ENCODE measurements at regions not wholly inside any gene's neighbourhood (a gene's known extent, or its start where the extent isn't known, plus 50 kb on each side); places are given as distances from the start of the nearest gene placed in this dataset.

- POLR2A ChIA-PET: no interaction called here
These were observed 191.9 kb upstream of the SPRY1 start for GRCh38 chr4:123204737-123205136.

GRCh38 chr4:123206016-123206415, 190.6 kb upstream of the SPRY1 start:
- no peak for TF ChIP-seq NFRKB (IDR thresholded peaks at IDR 0.05)
- TF ChIP-seq ELF4 (IDR thresholded peaks at IDR 0.05): no peak
- no peak for TF ChIP-seq L3MBTL2 (conservative IDR thresholded peaks at IDR 0.05)
- no peak for TF ChIP-seq LEF1 (IDR thresholded peaks at IDR 0.05; ENCODE audit: borderline replicate concordance)
- TF ChIP-seq TARDBP (IDR thresholded peaks at IDR 0.05): no peak
- TF ChIP-seq SP1 (IDR thresholded peaks at IDR 0.05): no peak
- TF ChIP-seq FOXA1 (IDR thresholded peaks at IDR 0.05): no peak
- TF ChIP-seq FOXK2 (IDR thresholded peaks at IDR 0.05): no peak
- TF ChIP-seq PKNOX1 (IDR thresholded peaks at IDR 0.05): no peak
- TF ChIP-seq ARNT (IDR thresholded peaks at IDR 0.05): no peak
- CTCF ChIA-PET: interaction anchor here (0.6 kb wide), 1 partner anchor 1053 kb away, joined by 3 read pairs; no protein-coding TSS in a partner anchor
- no peak for DNase-seq (ENCODE audit: extremely low spot score)
- POLR2A ChIA-PET: no interaction called here

More at GRCh38 chr4:123204737-123205136, 191.9 kb upstream of the SPRY1 start:
- TF ChIP-seq ELF4 (IDR thresholded peaks at IDR 0.05) (no peak), LEF1 (IDR thresholded peaks at IDR 0.05; ENCODE audit: borderline replicate concordance) (no peak), PKNOX1 (IDR thresholded peaks at IDR 0.05) (no peak)
- CTCF ChIA-PET: no interaction called here
- no peak for DNase-seq (ENCODE audit: extremely low spot score)

- TF ChIP-seq HDGF (IDR thresholded peaks at IDR 0.05; ENCODE audit: borderline replicate concordance) (no peak), BHLHE40 (IDR thresholded peaks at IDR 0.05; ENCODE audit: borderline replicate concordance) (no peak), FOXA1 (IDR thresholded peaks at IDR 0.05) (no peak), CTBP1 (IDR thresholded peaks at IDR 0.05; ENCODE audit: borderline replicate concordance) (no peak), FOXK2 (IDR thresholded peaks at IDR 0.05) (no peak), ARNT (IDR thresholded peaks at IDR 0.05) (no peak), LEF1 (IDR thresholded peaks at IDR 0.05; ENCODE audit: borderline replicate concordance) (no peak)
- ChIA-PET CTCF (no interaction called here), POLR2A (no interaction called here)
- no peak for DNase-seq (ENCODE audit: extremely low spot score)
These were observed 187.2 kb upstream of the SPRY1 start for GRCh38 chr4:123209436-123209835.

GRCh38 chr4:123215536-123215935, 181.1 kb upstream of the SPRY1 start:
- TF ChIP-seq ELF4 (IDR thresholded peaks at IDR 0.05) (no peak), FOXA1 (IDR thresholded peaks at IDR 0.05) (no peak), TARDBP (IDR thresholded peaks at IDR 0.05) (no peak), NFRKB (IDR thresholded peaks at IDR 0.05) (no peak), HDGF (IDR thresholded peaks at IDR 0.05; ENCODE audit: borderline replicate concordance) (no peak), CTBP1 (IDR thresholded peaks at IDR 0.05; ENCODE audit: borderline replicate concordance) (no peak), FOXK2 (IDR thresholded peaks at IDR 0.05) (no peak), FOXM1 (IDR thresholded peaks at IDR 0.05; ENCODE audit: borderline replicate concordance) (no peak), L3MBTL2 (conservative IDR thresholded peaks at IDR 0.05) (no peak), SUZ12 (IDR thresholded peaks at IDR 0.05) (no peak), BHLHE40 (IDR thresholded peaks at IDR 0.05; ENCODE audit: borderline replicate concordance) (no peak), ZNF384 (IDR thresholded peaks at IDR 0.05) (no peak), SP1 (IDR thresholded peaks at IDR 0.05) (no peak), PKNOX1 (IDR thresholded peaks at IDR 0.05) (no peak), LEF1 (IDR thresholded peaks at IDR 0.05; ENCODE audit: borderline replicate concordance) (no peak), ARNT (IDR thresholded peaks at IDR 0.05) (no peak)
- ChIA-PET CTCF (no interaction called here), POLR2A (no interaction called here)
- DNase-seq (ENCODE audit: extremely low spot score): no peak

GRCh38 chr4:123216543-123216942, 180.1 kb upstream of the SPRY1 start:
- POLR2A ChIA-PET: no interaction called here
- CTCF ChIA-PET: no interaction called here
- DNase-seq (ENCODE audit: extremely low spot score): no peak
- TF ChIP-seq L3MBTL2 (conservative IDR thresholded peaks at IDR 0.05) (no peak), FOXK2 (IDR thresholded peaks at IDR 0.05) (no peak), NFRKB (IDR thresholded peaks at IDR 0.05) (no peak), SUZ12 (IDR thresholded peaks at IDR 0.05) (no peak), SP1 (IDR thresholded peaks at IDR 0.05) (no peak)

GRCh38 chr4:123216946-123217345, 179.6 kb upstream of the SPRY1 start:
- POLR2A ChIA-PET: no interaction called here

GRCh38 chr4:123217664-123218063, 178.9 kb upstream of the SPRY1 start:
- CTCF ChIA-PET: no interaction called here
- POLR2A ChIA-PET: no interaction called here
- TF ChIP-seq PKNOX1 (IDR thresholded peaks at IDR 0.05) (peak; percentile 40; the same call in 1 of the 2 replicates), FOXK2 (IDR thresholded peaks at IDR 0.05) (no peak)
- peak; percentile 30 for DNase-seq (ENCODE audit: extremely low spot score)

More at GRCh38 chr4:123216946-123217345, 179.6 kb upstream of the SPRY1 start:
- CTCF ChIA-PET: no interaction called here
- TF ChIP-seq ELF4 (IDR thresholded peaks at IDR 0.05): no peak
- TF ChIP-seq TARDBP (IDR thresholded peaks at IDR 0.05): no peak
- TF ChIP-seq ZNF384 (IDR thresholded peaks at IDR 0.05): no peak
- TF ChIP-seq NFRKB (IDR thresholded peaks at IDR 0.05): no peak
- TF ChIP-seq LEF1 (IDR thresholded peaks at IDR 0.05; ENCODE audit: borderline replicate concordance): no peak
- TF ChIP-seq L3MBTL2 (conservative IDR thresholded peaks at IDR 0.05): no peak
- no peak for TF ChIP-seq SUZ12 (IDR thresholded peaks at IDR 0.05)
- no peak for TF ChIP-seq CTBP1 (IDR thresholded peaks at IDR 0.05; ENCODE audit: borderline replicate concordance)
- TF ChIP-seq BHLHE40 (IDR thresholded peaks at IDR 0.05; ENCODE audit: borderline replicate concordance): no peak
- TF ChIP-seq FOXA1 (IDR thresholded peaks at IDR 0.05): no peak
- TF ChIP-seq ARNT (IDR thresholded peaks at IDR 0.05): no peak
- TF ChIP-seq FOXK2 (IDR thresholded peaks at IDR 0.05): no peak
- no peak for DNase-seq (ENCODE audit: extremely low spot score)

Data from HEK293T (cell line).